ENCODE measurements at regions not wholly inside any gene's neighbourhood (a gene's known extent, or its start where the extent isn't known, plus 50 kb on each side); places are given as distances from the start of the nearest gene placed in this dataset.

DNA sequence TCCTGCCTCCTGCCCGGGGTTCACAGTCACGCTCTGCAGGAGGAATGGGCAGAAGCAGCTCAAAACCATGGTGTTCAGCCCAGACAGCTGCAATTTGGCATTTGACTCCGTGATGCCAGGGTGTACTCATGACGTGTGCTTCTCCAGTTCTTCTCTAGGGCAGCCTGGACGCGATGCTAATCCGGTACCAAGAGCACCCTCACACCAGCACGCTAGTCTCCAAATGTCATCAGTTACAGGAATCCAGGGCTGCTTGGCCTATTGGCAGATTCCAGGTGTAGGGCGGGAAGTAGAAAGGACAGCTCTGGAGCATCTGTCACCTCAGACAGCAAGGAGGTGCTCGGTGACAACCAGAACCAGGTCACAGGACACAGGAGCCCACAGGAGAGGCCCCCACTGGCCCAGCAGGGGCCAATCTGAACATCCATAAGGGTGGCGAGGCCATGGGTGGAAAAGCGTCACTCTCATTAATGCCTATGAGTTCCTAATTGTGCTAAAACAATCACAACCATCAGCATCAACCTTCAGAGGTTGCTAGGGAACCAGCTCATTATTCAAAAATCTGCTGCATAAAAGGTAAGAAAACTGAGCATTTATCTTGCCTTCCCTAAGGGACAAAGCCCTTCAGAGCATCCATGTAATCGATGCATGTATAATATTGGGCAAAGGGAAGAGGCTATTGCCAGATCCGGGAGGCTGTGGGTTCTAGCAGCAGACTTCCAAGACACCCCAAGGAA lies 241.9 kb upstream of the IRX4 start:
- no peaks in the 10 kb centered on the region for H3F3A ChIP-seq (ENCODE audit: low read length, unreplicated experiment)
- no peak overlapping the region for H3K9ac ChIP-seq (ENCODE audit: low read length)
- intact Hi-C loops (cut with micrococcal nuclease): no loop called here
- H3K79me2 ChIP-seq (ENCODE audit: low read length): no peaks in the 10 kb centered on the region
- ATAC-seq (no peak), DNase-seq (no peak)
- BruUV-seq (replicated peaks): no TSS peak
- no peaks in the 10 kb centered on the region for H3K9me3 ChIP-seq (ENCODE audit: low read length)
- H3K27me3 ChIP-seq (ENCODE audit: low read length): peaks cover 38% of the 10 kb centered on the region
- H3K4me2 ChIP-seq (ENCODE audit: low read length): no peak overlapping the region
- no peaks in the 10 kb centered on the region for H3K9me2 ChIP-seq (replicated peaks; ENCODE audit: low read length)
- no peaks in the 10 kb centered on the region for H3K4me1 ChIP-seq (ENCODE audit: insufficient read depth, low read length)
- TF ChIP-seq EZH2 (IDR thresholded peaks at IDR 0.05; ENCODE audit: low read length, unreplicated experiment) (no peak), EZH2phosphoT487 (IDR thresholded peaks at IDR 0.05; ENCODE audit: borderline replicate concordance, low read length) (no peak), CTCF (conservative IDR thresholded peaks at IDR 0.05; ENCODE audit: low read depth, low read length) (no peak)
- no peaks in the 10 kb centered on the region for H4K20me1 ChIP-seq (ENCODE audit: low read length)
- H2AFZ ChIP-seq (ENCODE audit: low read length): no peak overlapping the region
- H3K4me3 ChIP-seq (ENCODE audit: low read length): no peak overlapping the region
- ChIA-PET CTCF (no interaction called here), POLR2A (ENCODE audit: unreplicated experiment) (no interaction called here)
- no peaks in the 10 kb centered on the region for H3K36me3 ChIP-seq (ENCODE audit: low read depth, low read length)
- H3K27ac ChIP-seq (ENCODE audit: low read length): no peak overlapping the region

GRCh38 chr5:2123874-2124273 lies 241.1 kb upstream of the IRX4 start:
- TF ChIP-seq EZH2phosphoT487 (IDR thresholded peaks at IDR 0.05; ENCODE audit: borderline replicate concordance, low read length) (no peak), EZH2 (IDR thresholded peaks at IDR 0.05; ENCODE audit: low read length, unreplicated experiment) (no peak), CTCF (conservative IDR thresholded peaks at IDR 0.05; ENCODE audit: low read depth, low read length) (no peak)
- ATAC-seq: no peak
- Histone ChIP-seq H3K4me2 (ENCODE audit: low read length) (no peak overlapping the region), H2AFZ (ENCODE audit: low read length) (no peak overlapping the region), H3K36me3 (ENCODE audit: low read depth, low read length) (no peaks in the 10 kb centered on the region), H3K27me3 (ENCODE audit: low read length) (peaks cover 33% of the 10 kb centered on the region), H4K20me1 (ENCODE audit: low read length) (no peaks in the 10 kb centered on the region), H3K4me1 (ENCODE audit: insufficient read depth, low read length) (no peaks in the 10 kb centered on the region), H3K4me3 (ENCODE audit: low read length) (no peak overlapping the region), H3F3A (ENCODE audit: low read length, unreplicated experiment) (no peaks in the 10 kb centered on the region), H3K27ac (ENCODE audit: low read length) (no peak overlapping the region), H3K9ac (ENCODE audit: low read length) (no peak overlapping the region), H3K79me2 (ENCODE audit: low read length) (no peaks in the 10 kb centered on the region), H3K9me3 (ENCODE audit: low read length) (no peaks in the 10 kb centered on the region), H3K9me2 (replicated peaks; ENCODE audit: low read length) (no peaks in the 10 kb centered on the region)
- no TSS peak for BruUV-seq (replicated peaks)
- ChIA-PET CTCF (no interaction called here), POLR2A (ENCODE audit: unreplicated experiment) (no interaction called here)
- no peak for DNase-seq
- intact Hi-C loops (cut with micrococcal nuclease): no loop called here

DNA sequence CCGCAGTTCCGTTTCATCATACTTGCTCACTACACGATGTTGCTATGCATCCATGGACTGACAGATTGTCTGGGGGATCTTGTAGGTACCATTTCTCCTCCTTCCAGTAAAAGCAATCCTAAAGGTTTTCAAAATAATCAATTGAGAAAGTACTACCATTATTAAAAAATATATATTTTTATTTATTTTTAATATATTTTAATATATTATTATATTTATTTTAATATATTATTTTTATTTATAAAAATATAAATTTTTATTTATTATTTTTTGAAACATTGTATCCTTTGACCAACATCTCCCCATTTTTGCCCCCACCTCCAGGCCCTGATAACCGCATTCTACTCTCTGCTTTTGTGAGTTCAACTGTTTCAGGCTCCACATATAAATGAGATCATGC lies 237.6 kb upstream of the IRX4 start:
- H3K27me3 ChIP-seq (ENCODE audit: low read length): peaks cover 21% of the 10 kb centered on the region; the same call in 1 of the 2 replicates
- ChIA-PET POLR2A (ENCODE audit: unreplicated experiment) (no interaction called here), CTCF (no interaction called here)
- ATAC-seq (no peak), DNase-seq (no peak)
- H3K4me1 ChIP-seq (ENCODE audit: insufficient read depth, low read length): no peaks in the 10 kb centered on the region
- no peak overlapping the region for H3K4me2 ChIP-seq (ENCODE audit: low read length)
- H3F3A ChIP-seq (ENCODE audit: low read length, unreplicated experiment): no peaks in the 10 kb centered on the region
- no TSS peak for BruUV-seq (replicated peaks)
- no peaks in the 10 kb centered on the region for H3K79me2 ChIP-seq (ENCODE audit: low read length)
- no peaks in the 10 kb centered on the region for H4K20me1 ChIP-seq (ENCODE audit: low read length)
- no peak overlapping the region for H3K27ac ChIP-seq (ENCODE audit: low read length)
- intact Hi-C loops (cut with micrococcal nuclease): no loop called here
- no peak overlapping the region for H3K9ac ChIP-seq (ENCODE audit: low read length)
- no peak overlapping the region for H3K4me3 ChIP-seq (ENCODE audit: low read length)
- H3K9me2 ChIP-seq (replicated peaks; ENCODE audit: low read length): no peaks in the 10 kb centered on the region
- H2AFZ ChIP-seq (ENCODE audit: low read length): no peak overlapping the region
- H3K36me3 ChIP-seq (ENCODE audit: low read depth, low read length): no peaks in the 10 kb centered on the region
- no peak for TF ChIP-seq EZH2phosphoT487 (IDR thresholded peaks at IDR 0.05; ENCODE audit: borderline replicate concordance, low read length)
- no peak for TF ChIP-seq EZH2 (IDR thresholded peaks at IDR 0.05; ENCODE audit: low read length, unreplicated experiment)
- TF ChIP-seq CTCF (conservative IDR thresholded peaks at IDR 0.05; ENCODE audit: low read depth, low read length): no peak
- H3K9me3 ChIP-seq (ENCODE audit: low read length): no peaks in the 10 kb centered on the region
